ENCODE measurements at regions not wholly inside any gene's neighbourhood (a gene's known extent, or its start where the extent isn't known, plus 50 kb on each side); places are given as distances from the start of the nearest gene placed in this dataset.

- H3K27ac Mint-ChIP-seq, result no peak overlapping the region
- H3K36me3 Mint-ChIP-seq (ENCODE audit: low read depth), result no peaks in the 10 kb centered on the region
- intact Hi-C loops (cut with DNase I, micrococcal nuclease), result no loop called here
- CTCF ChIA-PET, result no interaction called here
- Histone ChIP-seq H3K4me1 (ENCODE audit: insufficient read depth, low read length) (no peaks in the 10 kb centered on the region), H3K36me3 (ENCODE audit: insufficient read depth, low read length) (no peaks in the 10 kb centered on the region), H3K4me3 (ENCODE audit: low read length) (no peak overlapping the region), H3K9me3 (ENCODE audit: control insufficient read depth in 1 of 2, insufficient read depth in 1 of 2, low read length in 2 of 2) (no peaks in the 10 kb centered on the region), H3K27me3 (ENCODE audit: control insufficient read depth in 1 of 2, insufficient read depth in 2 of 2, low read length in 2 of 2) (no peaks in the 10 kb centered on the region), H3K27ac (ENCODE audit: low read depth in 1 of 2, low read length in 2 of 2) (no peak overlapping the region)
- no peaks in the 10 kb centered on the region for H3K4me1 Mint-ChIP-seq (ENCODE audit: low read depth)
- no peak overlapping the region for H3K4me3 Mint-ChIP-seq
- DNase-seq (no peak), ATAC-seq (ENCODE audit: poor library complexity) (no peak)
- TF ChIP-seq CTCF (IDR thresholded peaks at IDR 0.05), result no peak
- H3K9me3 Mint-ChIP-seq, result no peaks in the 10 kb centered on the region
- no peaks in the 10 kb centered on the region for H3K27me3 Mint-ChIP-seq
- POLR2A ChIA-PET, result no interaction called here
These were observed 124.5 kb upstream of the CASK start for GRCh38 chrX:42047886-42048285.

GRCh38 chrX:42028109-42028508 is 104.8 kb upstream of the CASK start:
- Histone ChIP-seq H3K27me3 (ENCODE audit: control insufficient read depth in 1 of 2, insufficient read depth in 2 of 2, low read length in 2 of 2) (no peaks in the 10 kb centered on the region), H3K4me1 (ENCODE audit: insufficient read depth, low read length) (no peaks in the 10 kb centered on the region), H3K4me3 (ENCODE audit: low read length) (no peak overlapping the region), H3K27ac (ENCODE audit: low read depth in 1 of 2, low read length in 2 of 2) (no peak overlapping the region), H3K9me3 (ENCODE audit: control insufficient read depth in 1 of 2, insufficient read depth in 1 of 2, low read length in 2 of 2) (no peaks in the 10 kb centered on the region), H3K36me3 (ENCODE audit: insufficient read depth, low read length) (no peaks in the 10 kb centered on the region)
- Mint-ChIP-seq H3K27me3 (no peaks in the 10 kb centered on the region), H3K36me3 (ENCODE audit: low read depth) (no peaks in the 10 kb centered on the region), H3K9me3 (no peaks in the 10 kb centered on the region), H3K4me3 (no peak overlapping the region), H3K4me1 (ENCODE audit: low read depth) (no peaks in the 10 kb centered on the region), H3K27ac (no peak overlapping the region)
- no peak for DNase-seq
- no peak for TF ChIP-seq CTCF (IDR thresholded peaks at IDR 0.05)
- POLR2A ChIA-PET, result no interaction called here
- ATAC-seq (ENCODE audit: poor library complexity), result no peak
- CTCF ChIA-PET, result interaction anchor here (1.1 kb wide), 1 partner anchor 354 kb away, joined by 3 read pairs; no protein-coding TSS in a partner anchor
- intact Hi-C loops (cut with DNase I, micrococcal nuclease), result no loop called here

- Histone ChIP-seq H3K27ac (ENCODE audit: low read depth in 1 of 2, low read length in 2 of 2) (no peak overlapping the region), H3K9me3 (ENCODE audit: control insufficient read depth in 1 of 2, insufficient read depth in 1 of 2, low read length in 2 of 2) (no peaks in the 10 kb centered on the region), H3K36me3 (ENCODE audit: insufficient read depth, low read length) (no peaks in the 10 kb centered on the region), H3K4me3 (ENCODE audit: low read length) (no peak overlapping the region), H3K4me1 (ENCODE audit: insufficient read depth, low read length) (no peaks in the 10 kb centered on the region), H3K27me3 (ENCODE audit: control insufficient read depth in 1 of 2, insufficient read depth in 2 of 2, low read length in 2 of 2) (no peaks in the 10 kb centered on the region)
- no peaks in the 10 kb centered on the region for H3K36me3 Mint-ChIP-seq (ENCODE audit: low read depth)
- DNase-seq (no peak), ATAC-seq (ENCODE audit: poor library complexity) (no peak)
- POLR2A ChIA-PET, result no interaction called here
- H3K27ac Mint-ChIP-seq, result no peak overlapping the region
- H3K4me3 Mint-ChIP-seq, result no peak overlapping the region
- CTCF ChIA-PET, result no interaction called here
- intact Hi-C loops (cut with DNase I, micrococcal nuclease), result no loop called here
- no peaks in the 10 kb centered on the region for H3K4me1 Mint-ChIP-seq (ENCODE audit: low read depth)
- H3K27me3 Mint-ChIP-seq, result no peaks in the 10 kb centered on the region
- H3K9me3 Mint-ChIP-seq, result no peaks in the 10 kb centered on the region
- no peak for TF ChIP-seq CTCF (IDR thresholded peaks at IDR 0.05)
These were observed 104.1 kb upstream of the CASK start for GRCh38 chrX:42027367-42028000.

All from CD4-positive, alpha-beta T cell (primary cell).